Stimulated activated CD4-positive, alpha-beta T cell treated with anti-CD3 and anti-CD28 coated beads, Interleukin-15, amount 100 ng/mL, for 24 hours (primary cell): ENCODE measurements at regions not wholly inside any gene's neighbourhood (a gene's known extent, or its start where the extent isn't known, plus 50 kb on each side); places are given as distances from the start of the nearest gene placed in this dataset.
"Not testable (repeated sequence)": the region's sequence is repeated elsewhere in the genome, so short reads cannot be mapped to it uniquely, and the experiment has no call there.

Experiments used
- DNase-seq: peaks from one replicate; pipeline ENCODE4 v3.0.0-alpha.2; 2020

DNA sequence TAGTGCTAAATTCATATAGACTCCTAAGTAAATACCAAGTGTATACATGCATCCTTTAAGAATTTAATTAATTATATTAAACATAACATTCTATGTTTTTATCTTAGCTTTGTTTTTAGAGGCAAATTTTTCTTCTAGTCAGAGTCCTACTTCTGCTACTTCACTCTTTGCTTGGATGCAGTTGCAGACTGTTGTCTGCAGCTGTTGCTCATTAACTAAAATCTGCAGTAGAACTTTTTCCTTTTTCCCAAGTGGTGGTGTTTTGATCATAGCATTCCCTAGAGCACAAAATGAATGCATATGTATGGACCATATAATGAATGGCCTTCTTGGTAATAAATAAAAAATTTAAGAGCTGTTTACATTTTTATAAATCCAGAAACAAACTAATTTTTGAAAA is 198.3 kb downstream of the CASP12 start:
- DNase-seq, result no peak

DNA sequence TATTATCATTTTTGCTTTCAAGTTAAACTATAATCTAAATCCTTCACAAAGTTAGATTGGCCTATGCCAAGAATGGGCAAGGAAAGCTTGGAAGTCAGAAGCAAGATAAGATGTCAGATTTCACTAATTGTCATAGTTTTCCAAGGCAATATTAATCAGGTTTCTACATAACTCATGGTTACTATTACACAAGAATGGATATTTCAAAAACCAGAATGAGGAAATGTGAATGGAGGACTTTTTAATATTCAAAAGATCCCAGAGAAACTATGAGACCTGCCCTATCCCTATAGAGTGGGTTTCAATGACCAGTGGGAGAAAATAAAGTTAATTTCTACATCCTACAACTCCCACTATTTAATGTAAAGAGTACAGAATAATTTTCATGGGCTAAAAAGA is 203.2 kb downstream of the CASP12 start:
- no peak for DNase-seq

DNA sequence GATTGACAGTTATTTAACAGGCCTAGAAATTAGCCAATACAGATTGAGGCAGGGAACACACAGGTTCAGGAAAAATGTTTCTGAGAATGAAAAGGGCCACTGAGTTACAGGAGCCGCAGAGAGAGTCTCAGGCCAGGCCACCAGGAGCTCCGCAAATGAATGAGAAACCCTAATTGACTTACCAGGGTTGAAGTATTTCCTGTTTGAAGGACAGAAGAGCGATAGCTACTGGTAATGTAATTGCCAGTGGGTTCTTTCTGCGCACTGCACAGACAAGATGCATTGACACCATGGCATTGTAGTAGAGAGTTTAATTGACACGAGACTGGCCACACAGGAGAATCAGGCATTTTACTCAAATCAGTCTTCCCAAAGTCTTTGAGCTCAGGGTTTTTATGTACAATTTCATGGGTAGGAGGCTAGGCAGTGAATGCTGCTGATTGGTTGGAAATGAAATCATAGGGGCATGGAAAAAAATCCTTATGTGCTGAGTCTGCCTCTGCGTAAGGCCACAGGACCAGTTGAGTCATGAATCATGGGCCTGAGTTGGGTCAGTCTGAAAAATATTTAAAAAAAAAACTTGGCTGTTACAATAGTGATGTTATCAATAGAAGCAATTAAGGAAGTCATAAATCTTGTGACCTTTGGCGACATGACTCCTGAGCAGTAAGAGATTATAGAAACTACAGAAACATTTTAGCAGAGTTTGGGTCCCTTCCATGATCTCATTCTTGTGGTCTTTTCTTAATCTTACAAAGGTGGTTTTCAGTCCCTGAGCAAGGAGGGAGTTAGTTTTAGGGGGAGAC is 203.8 kb downstream of the CASP12 start:
- DNase-seq, result no peak

DNA sequence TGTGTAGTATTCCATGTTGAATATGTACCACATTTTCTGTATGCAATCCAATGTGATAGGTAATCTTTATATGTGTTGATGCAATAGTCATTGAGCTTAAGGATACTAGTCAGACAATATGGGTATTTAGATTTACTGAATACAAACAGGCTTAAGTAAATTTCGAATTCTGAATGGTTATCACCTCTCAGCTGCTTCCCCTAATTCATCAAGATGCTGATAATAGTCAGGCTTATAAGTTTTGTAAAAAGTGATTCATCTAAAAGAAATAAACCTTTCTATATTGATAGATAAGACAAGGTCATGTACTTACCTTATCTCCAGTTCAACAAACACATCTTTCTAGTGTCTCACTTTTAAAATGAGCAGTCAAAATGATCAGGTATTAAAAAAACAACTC is 205.5 kb downstream of the CASP12 start:
- DNase-seq, result no peak

DNA sequence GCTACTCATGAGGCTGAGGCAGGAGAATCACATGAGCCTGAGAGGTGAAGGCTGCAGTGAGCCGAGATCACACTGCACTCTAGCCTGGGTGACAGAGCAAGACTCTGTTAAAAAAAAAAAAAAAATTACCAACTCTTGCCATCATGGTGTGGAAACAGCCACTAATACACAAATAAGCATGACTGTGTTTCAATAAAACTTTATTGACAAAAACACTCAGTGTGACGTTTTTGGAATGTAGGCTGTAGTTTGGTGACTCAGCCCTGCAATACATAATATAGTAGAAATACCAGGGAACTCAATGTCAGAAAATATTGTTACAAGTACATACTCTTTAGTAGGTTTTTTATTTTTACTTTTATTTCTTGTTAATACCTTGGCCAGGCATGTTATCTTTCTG is 207.1 kb downstream of the CASP12 start:
- DNase-seq, result no peak

DNA sequence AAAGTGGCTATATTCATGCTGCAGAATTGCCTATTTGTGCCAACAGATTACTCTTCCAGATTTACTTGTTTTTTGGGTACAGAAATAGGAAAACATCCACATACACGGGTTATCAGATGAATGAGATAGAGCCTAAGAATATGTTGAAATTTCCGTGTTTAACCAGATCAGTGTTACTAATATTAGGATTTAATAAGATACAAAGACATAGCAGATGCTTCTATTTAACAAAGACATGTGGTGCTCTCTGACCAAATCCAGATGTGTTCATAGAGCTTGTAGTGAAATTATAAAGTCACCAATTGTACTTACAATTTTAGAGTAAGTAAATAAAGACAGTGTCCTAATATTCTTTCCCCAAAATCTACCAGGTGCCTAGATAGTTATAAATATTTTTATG is 208.0 kb downstream of the CASP12 start:
- DNase-seq, result no peak

DNA sequence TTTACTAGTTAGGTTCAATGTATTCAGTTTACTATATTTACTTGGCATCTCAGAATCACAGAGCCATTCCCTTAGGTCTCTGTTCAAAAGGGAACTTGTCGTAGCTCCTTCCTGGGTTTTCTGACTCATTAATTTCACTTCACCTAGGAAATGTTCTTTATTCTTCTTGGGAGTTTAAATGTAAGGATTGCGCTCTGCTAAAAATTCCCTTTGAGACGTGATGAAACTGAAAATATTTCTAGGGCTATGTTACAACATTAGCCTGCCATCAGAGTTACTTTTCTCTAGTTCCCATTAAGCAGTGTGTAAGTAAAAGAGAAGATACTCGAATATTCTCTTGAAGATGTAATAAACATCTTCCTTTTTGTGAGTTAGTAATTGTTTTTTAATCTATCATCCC is 209.5 kb downstream of the CASP12 start:
- DNase-seq, result no peak

DNA sequence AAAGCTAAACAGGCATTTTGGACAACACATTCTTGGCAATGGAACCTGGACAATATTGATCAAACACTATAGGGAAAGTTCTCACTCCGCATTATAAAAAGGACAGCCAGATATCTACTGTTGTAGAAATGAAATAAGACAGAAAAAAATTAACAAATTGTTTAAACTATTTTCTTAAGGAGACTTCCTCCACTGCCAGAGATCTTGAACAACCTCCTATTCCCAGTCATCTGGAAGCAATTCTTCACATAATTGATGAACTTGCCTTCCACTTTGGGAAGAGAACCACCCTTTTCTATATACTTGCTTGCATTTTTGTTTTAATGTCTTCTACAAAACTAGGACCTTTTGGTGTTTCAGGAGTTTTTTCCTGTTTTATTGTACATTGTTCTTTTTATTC is 216.1 kb downstream of the CASP12 start:
- DNase-seq, result no peak

DNA sequence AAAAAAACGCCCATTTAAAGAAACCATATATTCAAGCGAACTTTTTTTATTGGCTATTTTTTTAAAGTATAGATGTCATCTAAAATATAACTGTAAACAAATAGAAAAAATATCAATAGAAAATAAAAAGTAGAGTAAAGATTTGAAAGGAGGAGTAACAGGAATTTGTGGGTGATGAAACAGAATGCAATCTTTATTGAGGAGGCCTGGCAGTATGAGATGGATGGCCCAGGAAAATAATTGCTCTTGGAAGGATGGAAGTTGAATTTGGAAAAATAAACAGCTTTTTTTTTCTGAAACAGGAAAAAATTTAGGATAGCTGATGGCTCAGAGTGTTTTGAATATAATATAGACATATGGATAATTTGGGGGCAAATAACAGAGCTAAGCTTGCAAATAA is 219.0 kb downstream of the CASP12 start:
- no peak for DNase-seq

DNA sequence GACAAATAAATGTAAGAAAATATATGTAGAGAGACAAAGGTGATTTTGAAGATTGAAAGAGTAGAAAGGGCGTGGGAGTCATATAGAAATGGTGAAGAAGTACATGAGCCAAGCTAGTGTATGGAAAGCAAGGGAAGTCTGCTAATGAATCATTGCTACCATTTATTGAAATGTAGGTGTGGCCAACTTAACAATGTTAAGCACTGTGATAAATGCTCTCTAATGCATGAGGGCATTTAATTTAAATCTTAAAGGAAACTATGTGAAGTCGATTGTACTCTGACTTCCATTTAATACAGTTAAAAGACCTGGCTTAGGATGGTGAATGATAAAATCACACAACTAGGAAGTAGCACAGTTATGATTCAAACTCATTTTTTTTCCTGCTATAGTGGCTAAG is 219.9 kb downstream of the CASP12 start:
- no peak for DNase-seq

DNA sequence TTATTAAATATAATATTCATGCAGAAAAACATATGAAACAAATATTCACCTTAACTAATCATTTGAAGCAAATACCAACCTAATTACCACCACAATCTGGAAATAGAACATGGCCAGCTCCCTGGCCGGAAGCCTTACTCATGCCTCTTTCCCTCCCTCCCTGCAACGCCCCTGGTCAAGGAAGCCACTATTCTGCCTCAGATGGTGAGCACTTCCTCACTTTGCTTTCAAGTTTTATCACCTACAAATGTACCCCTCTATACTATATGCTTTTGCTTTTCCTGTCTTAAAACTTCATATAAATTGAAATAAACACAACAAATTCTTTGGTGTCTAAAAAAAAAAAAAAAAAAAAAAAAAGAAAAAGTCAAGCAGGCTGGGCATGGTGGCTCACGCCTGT is 221.2 kb downstream of the CASP12 start:
- not testable (repeated sequence) for DNase-seq

DNA sequence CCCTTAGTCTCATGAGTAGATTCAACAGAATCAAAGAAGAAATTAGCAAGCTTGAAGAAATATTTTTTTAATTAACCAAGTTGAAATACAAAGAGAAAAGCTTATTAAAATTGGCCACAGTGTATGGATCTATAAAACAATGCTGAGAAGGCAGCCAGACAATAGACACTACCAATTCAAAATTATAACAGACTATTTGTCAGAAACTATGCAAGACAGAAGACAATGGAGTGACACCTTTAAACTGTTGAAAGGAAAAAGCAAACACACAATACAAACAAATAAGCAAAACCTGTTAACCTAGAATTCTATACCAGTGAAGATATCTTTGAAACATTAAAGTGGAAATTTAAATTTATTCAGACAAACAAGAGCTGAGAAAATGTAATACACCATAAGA is 225.4 kb downstream of the CASP12 start:
- DNase-seq, result no peak

DNA sequence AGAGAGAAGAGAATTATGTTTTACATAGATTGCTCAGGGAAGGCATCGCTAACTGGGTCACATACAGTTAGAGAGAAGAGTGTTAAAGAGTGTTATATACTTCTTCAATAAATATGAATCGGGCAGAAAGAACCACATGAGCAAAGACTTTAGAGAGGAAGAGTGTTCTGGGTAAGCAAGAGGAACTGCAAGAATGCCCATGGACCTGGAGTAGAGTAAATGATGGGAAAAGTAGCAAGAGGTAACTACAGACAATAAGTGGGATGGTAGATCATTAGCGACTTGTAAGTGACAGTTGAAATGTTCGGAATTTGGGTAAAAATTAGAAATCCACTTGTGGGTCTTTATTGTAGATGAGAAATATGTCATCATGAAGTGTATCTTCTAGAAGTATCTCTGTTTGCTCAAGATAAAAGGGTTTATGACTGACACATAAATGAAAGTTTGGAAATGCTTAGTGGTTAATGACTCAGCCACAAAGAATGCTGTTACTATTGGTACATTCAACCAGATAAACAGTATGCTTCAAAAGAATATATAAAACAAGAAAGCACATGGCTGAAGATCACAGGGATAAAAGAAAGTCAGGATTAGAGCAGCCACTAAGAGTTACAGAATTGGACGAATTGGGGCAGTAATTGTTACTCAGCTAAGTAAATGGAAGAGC is 229.3 kb downstream of the CASP12 start:
- no peak for DNase-seq

DNA sequence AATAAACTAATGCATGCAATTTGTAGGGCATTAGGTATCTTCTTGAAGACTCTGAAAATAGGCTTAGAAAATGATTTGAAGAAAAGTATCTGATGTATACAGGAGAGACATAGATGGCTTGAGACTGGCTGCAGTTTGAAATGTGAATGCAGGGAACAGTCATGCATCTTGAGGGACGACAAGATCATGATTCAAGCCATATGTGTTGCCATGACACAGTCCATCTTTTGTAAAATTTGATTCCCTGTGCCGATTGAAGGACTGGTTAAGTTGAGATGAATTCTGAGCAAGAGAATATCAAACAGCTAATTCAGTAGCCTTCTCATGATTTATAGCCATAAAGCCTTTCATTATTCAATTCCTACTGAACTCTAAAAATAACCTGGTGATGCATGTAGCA is 231.6 kb downstream of the CASP12 start:
- DNase-seq, result no peak

DNA sequence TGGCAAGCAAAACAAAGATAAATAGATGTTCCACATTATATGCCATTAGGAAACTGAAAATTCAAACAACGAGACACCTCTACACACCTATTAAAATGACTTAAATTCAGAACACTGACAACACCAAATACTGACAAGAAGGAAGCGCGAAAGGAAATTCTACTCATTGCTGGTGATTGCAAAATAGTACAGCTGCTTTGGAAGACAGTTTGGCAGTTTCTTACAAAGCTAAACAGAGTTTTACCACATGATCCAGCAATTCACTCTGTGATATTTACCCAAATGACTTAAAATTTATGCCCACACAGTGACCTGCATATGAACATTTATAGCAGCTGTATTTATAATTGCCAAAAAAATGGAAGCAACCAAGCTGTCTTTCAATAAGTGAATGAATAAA is 232.6 kb downstream of the CASP12 start:
- DNase-seq, result no peak

DNA sequence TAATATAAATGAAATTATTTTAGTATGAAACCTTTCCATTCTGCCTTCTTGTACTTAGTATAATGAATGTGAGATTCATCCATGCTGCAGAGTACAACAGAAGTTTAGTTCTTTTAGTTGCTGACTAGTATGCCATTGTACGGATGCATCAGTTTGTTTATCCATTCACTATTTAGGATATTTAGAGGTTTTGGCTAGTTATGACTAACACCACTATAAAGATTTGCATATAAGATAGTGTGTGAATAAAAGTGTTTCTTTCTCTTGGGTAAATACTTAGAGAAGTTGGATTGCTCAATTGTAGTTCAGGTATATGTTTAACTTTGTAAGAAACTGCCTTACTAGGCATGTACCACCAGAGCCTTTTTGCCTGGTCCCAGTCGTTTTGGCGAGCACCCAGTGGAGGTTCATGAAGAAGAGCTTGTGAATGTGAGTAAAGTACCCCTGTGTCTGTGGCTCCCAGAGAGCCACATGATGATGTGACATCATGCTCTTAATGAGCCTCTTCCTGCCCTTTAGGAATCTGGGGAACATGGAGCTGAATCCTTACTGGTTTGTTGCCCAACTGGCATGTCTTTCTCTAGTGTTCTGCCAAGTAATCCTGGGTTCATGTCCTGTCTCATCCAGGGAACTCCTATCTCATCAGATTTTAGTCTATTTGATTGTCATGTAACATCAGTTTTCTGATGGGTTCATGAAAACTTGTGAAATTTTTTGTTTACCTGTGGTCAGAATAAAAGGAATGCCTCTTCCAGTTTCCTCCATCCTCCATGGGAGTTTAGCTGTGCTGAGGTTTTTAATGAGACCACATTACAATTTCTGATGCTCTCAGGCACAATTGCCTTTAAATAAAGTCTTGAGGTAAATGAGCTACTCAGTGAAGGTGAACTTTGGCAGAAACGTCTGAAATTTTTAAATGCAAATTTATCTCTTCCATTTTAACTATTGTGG is 234.8 kb downstream of the CASP12 start:
- no peak for DNase-seq

DNA sequence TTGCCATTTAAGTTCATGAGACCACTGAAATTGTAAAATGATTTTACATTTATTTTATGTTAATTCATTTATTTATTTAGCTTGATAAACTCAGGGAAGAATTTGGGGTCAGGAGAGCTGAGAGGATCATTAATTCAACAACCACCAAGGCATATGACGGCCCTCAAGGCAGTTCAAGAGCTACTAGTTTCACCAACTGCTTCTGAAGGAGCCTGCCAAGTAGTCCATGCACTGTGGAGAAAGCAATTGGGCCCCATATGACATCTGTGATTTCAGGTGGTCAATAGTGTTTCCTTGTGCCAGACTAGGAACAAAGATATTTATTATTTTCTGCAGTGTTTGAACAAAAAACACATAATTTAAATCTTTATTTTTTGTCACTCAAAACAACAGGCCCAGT is 236.4 kb downstream of the CASP12 start:
- no peak for DNase-seq

DNA sequence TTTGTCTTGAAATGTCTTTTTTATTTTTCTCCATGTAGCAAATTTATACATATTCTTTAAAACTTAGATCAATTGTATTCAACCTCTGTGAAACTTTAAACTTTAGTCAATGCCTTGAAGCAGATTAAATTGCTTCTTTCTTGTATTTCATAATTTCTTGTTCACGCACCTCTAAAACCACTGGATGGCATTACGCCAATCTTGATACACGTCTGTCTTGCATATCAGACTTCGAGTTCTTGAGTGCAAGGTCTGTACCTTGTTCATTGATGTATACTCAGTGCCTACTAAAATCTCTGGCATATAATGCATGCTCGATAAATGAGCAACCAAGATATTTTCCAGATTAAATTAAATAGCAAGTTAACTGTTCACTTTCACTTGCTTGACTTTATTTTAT is 236.8 kb downstream of the CASP12 start:
- DNase-seq, result no peak

DNA sequence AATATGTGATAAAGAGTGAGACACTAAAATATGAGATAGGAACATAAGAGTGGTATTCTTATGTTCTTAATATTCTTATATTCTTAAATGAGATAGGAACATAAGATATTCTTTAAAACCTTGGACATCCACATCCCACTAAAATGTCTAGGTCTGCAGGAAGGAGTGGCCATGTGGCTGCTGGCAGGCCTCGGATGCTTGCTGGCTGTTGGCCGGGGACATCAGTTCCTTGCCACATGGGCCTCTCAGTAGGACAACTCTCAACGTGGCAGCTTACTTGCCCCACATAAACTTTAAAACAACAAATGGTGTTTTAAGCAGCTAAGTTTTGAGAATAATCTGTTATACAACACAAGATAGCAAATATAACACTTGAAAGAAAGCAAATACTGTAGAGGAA is 240.1 kb downstream of the CASP12 start:
- no peak for DNase-seq

DNA sequence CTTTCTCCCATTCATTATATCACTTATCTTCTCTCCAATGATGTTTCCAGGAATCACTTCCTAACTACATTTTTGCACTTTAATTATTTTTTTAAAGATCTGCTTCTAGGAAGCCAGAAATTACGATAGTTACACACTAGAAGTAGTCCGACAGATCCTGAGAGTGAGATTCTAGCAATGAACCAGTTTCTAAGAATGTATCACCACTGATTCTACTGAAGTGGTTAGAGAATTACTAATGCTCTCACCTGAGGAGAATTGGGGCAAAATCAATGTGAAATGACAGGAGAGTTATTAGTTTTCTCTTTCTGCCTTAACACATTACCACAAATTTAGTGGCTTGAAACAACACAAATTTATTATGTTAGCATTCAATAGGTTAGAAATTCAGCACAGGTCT is 241.2 kb downstream of the CASP12 start:
- DNase-seq, result no peak

DNA sequence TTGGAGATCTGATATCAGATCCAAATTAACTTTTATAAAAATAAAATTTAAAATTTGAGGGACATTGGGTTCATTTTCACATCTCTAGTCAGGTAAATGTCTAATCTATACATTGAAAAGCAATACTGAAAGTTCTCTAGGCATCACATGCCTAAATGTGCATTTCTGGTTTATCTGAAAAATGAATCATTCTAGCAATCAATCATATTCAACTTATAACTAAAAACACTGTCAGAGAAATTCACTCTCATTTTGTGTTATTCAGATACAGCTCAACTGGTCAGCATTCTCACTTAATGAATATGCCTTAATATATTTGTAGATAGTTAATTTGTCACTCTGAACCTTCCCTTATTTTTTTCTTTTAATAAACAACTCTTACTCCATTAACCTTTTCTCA is 243.2 kb downstream of the CASP12 start:
- DNase-seq, result no peak

DNA sequence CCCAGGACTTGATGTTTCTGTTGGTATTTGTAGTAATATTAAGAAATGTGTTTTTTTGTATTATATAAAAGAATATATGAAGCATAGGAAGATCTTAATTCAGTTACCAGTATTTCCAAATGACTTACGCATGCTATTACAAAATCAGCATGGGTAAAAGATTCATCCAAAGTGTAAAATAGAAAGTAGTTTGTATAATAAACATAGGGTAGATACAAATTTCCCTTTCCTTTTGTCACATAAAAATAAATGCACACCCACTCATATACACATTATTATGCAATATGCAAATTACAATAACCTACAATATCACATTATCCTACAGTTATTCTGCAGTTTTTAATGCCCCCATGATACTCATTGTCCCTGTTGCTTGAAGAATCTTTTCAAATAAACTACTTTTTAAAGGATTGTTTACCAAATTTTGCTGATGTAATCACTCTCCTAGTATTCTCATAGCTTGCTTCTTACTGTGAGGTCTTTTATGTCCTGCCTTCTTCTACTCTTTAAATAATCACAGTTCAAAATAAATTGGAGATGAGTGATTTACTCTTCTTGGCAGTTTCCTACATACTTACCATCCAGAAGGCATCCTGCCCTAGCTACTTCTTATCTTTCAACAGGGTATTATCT is 244.0 kb downstream of the CASP12 start:
- DNase-seq, result no peak

DNA sequence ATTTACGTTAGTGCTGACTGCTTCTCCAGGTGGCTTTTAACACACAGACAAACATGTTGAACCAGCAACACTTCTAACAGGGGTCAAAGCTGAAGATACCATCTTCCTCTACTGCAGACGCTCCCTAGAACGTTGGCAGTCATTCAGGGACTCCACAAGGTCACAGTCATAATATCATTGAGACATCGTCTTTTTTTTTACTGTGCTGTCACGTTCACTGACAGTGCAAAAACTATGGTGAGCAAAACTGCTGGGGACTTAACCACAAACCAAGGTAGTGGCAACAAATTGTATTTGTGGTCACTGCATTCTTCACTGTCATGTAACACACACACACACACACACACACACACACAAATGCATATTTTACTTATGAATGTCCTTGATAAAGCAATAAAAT is 244.9 kb downstream of the CASP12 start:
- DNase-seq, result peak; percentile 2
